GM18519 (cell line): ENCODE measurements at regions not wholly inside any gene's neighbourhood (a gene's known extent, or its start where the extent isn't known, plus 50 kb on each side); places are given as distances from the start of the nearest gene placed in this dataset.
"Not testable (repeated sequence)": the region's sequence is repeated elsewhere in the genome, so short reads cannot be mapped to it uniquely, and the experiment has no call there.

Source experiments
- ATAC-seq: cut with Tn5 transposase; IDR thresholded peaks from one replicate; pipeline ENCODE4 v1.9.1; 2021; ENCODE audit warnings: mild to moderate bottlenecking, moderate library complexity; ENCODE audit not compliant: unreplicated experiment, low FRiP score

DNA sequence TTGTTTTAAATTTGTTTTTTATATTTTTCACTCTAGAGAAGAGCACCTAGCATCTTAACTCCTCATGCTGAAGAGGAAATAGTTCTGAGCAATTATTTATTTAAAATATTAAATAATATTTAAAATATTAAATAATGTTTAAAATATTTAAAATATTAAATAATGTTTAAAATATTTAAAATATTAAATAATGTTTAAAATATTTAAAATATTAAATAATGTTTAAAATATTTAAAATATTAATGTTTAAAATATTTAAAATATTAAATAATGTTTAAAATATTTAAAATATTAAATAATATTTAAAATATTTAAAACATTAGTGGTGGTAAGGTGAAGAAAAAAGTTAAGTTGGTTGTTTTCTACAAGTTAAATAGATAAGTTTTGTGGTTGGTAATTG is 147.6 kb upstream of the FERMT1 start:
- ATAC-seq: not testable (repeated sequence)

DNA sequence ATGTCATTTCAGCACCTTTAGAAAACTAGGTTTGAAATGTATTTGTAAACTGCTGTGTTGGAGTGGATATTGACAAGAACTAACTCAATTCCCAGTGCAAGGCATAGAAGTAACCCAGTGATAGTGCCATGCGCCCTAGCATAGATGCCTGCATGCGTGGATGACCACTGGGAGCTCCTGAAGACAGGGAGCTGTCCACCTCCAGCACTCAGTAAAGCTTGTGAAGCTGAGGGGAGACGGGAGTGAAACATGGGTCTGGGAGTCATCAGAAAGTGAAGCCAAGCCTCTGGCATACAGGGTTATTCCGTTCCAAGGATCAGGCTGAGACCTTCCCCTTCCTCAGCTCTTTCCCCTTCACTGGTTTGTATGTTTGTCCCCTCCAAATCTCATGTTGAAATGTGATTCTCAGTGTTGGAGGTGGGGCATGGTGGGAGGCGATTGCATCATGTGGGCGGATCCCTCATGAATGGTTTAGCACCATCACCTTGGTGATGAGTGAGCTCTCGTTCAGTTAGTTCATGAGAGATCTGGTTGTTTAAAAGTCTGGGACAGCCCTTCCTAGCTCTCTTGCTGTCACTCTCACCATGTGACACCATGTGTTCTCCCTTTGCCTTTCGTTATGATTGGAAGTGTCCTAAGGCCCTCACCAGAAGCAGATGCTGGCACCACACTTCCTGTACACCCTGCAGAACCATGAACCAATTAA is 146.5 kb upstream of the FERMT1 start:
- ATAC-seq: no peak

DNA sequence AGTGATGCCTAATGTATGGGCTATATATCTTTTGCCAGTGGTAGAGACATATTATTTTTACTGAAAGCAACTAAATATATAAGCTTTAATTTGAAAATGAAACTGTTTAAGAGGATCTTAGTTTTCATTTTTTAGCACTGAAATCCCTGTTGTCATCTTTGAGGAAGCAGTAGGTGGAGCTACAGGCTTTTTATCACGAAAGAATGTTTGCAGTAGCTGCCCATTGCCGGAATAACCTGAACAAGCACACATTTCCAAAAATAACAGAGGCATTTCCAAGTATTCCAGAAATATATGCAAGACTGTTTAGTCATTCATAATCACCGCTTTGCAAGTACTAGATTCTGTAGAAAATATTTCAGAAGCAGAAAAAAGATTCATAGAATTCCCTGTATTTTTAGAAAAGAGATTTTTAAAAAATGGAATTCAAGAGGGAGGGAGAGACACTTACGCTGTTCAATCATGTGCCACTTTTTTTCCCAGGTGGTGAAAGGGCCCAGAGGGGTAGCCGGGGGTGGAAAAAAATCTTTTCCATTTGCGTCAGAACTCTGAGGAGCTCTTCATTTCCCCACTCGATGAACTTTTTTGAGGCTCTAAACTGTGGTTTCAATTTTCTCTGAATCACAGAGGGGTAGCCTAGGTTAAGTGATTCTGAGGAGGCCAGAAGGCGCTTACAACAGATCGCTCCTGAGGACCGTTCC is 142.5 kb upstream of the FERMT1 start:
- no peak for ATAC-seq

- ATAC-seq: no peak
These were observed 130.6 kb upstream of the FERMT1 start for GRCh38 chr20:6253396-6253795.

DNA sequence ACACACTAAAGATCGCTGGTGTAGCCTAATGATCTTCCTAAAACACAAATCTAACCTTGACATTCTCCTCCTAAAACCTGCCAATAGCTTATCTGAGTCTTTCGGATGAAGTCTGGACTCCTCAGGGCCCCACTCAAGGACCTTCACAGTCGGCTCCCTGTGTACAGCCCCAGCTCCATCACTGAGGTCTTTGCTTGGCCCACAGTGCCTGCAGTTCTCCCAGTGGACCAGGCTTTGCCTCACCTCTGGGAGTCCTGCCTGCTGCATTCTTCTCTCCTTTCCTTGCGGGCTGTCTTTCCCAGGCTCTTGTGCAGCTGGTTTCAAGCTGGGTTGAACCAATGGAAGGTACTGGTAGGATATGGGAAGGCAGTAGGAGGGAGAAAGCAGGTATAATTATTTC is 122.6 kb upstream of the FERMT1 start:
- ATAC-seq: no peak

DNA sequence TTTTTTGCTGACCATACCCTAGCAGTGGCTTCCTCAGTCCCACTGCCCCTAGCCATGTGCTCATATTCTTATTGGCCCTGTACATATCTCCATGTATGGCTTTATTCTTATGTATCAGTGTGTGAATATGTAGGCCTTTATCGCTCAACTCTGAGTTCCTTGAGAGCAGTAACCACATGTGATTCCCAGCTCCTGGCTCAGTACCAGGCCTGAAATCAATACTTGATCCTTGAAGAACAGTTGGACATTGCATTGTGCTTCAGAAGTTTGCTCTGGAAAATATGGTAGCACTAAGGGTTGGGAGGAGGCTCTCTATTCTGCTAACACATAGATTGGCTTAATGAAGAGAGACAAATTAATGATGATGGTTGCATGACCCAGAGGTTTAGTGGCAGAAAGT is 118.8 kb upstream of the FERMT1 start:
- ATAC-seq: no peak

GRCh38 chr20:6240059-6240458 is 117.2 kb upstream of the FERMT1 start:
- ATAC-seq: no peak

- ATAC-seq: no peak
These were observed 115.6 kb upstream of the FERMT1 start for GRCh38 chr20:6238421-6238820.

GRCh38 chr20:6235510-6235909 is 112.7 kb upstream of the FERMT1 start:
- ATAC-seq: no peak

DNA sequence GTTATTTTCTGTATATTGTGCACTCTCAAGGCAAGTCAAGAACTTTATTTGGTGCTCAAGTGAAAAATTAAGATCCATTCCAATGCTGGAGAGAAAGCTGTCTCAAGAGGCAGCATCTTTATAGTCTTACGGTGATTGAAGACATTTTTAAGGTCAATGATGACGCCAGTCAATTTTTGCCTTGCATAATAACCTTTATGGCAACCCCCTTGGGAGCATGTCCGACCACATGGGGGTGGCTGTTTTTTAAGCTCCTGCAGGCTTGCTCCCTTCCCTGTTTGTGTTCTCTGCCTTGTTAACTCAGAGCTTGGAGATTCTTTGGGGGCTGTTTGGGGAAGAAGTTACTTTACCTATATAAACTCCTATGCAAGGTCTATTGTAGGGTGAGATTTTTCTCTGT is 109.6 kb upstream of the FERMT1 start:
- no peak for ATAC-seq

- no peak for ATAC-seq
These were observed 108.7 kb upstream of the FERMT1 start for GRCh38 chr20:6231556-6231955.

- ATAC-seq: no peak
These were observed 105.5 kb upstream of the FERMT1 start for GRCh38 chr20:6228302-6228843.

- no peak for ATAC-seq
These were observed 90.5 kb upstream of the FERMT1 start for GRCh38 chr20:6213311-6213710.

DNA sequence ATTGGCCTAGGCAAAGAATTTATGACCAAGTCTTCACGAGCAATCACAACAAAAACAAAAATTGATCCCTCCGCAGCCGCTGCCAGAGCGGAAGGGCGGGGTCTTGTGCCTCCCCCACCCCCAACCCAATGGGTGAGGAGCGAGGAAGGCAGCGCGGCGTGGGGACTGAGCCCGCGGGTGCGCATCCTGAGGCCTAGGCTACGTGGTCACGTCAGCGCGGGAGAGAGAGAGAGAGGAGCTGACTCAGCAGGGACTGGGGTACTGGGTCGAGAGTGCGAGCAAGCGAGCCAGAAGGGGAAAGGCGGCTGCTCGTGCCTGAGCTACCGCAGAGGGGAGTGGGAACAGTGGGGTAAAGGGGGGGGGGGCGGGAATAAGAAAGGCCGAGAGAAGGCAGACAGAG is 90.1 kb upstream of the FERMT1 start:
- ATAC-seq: no peak

GRCh38 chr20:6209093-6209492 is 86.3 kb upstream of the FERMT1 start:
- ATAC-seq: no peak

- no peak for ATAC-seq
These were observed 77.3 kb upstream of the FERMT1 start for GRCh38 chr20:6200092-6200491.

GRCh38 chr20:6185268-6185667 is 62.4 kb upstream of the FERMT1 start:
- ATAC-seq: no peak

DNA sequence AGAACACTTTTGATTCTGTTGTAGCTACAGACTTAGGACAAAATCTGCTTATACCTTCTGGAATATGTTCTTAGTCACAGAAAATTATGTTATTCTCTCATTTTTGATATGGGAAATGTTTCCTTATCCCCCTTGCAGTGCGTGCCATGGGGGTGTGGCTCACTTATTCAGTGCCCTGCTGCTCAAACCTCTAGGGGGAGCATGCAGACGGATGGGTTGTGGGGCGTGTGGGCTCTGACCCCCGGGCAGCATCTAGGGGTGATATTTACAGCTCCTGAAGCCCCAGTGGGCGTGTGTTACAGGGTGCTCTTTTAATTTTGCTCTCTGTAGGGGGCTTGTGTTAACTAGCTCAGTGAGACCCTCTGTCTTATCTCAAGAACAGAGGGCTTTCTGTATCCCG is 61.3 kb upstream of the FERMT1 start:
- no peak for ATAC-seq

- no peak for ATAC-seq
These were observed 57.7 kb upstream of the FERMT1 start for GRCh38 chr20:6180531-6180930.

DNA sequence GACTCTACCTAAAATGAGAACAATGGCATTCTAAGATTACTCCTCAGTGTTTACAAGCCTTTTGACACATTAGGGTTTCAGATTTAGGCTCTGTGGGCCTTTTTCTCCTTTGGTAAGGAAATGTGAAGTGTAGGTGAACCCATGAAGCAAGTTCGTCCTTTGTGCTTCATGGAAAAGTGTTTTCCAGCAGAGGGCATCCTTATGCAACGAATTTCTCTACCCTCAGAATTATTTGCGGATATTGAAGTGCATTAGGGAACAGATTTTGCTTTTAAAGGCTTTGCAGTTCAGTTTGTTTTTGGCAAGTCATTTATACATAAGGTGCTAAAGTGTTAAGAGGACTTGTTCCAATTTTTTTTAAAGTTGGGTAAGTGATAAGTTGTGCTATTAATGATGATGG is 55.7 kb upstream of the FERMT1 start:
- ATAC-seq: no peak

DNA sequence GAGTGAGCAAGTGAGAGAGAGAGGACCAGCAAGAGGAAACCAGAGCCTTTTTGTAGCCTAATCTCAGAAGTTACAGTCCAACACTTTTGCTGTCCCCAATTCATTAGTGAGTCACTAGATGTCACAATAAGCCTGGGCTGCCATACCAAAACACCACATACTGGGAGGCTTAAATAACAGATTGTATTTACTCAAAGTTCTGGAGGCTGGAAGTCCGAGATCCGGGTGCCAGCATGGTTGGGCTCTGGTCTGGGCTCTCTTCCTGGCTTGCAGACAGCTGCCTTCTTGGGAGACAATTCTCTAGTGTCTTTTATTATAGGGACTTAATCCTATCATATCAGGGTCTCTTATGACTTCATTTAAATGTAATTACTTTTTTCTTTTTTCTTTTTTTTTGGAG is 50.7 kb upstream of the FERMT1 start:
- no peak for ATAC-seq
